Activated naive CD4-positive, alpha-beta T cell treated with anti-CD3 and anti-CD28 coated beads, Interleukin-2, amount 10 ng/mL, durations not matched to agents 7 days and 5 days (primary cell): ENCODE measurements at regions not wholly inside any gene's neighbourhood (a gene's known extent, or its start where the extent isn't known, plus 50 kb on each side); places are given as distances from the start of the nearest gene placed in this dataset.

Experiments
- CTCF ChIA-PET: fragments of 350-600 bp; sonication (Branson Sonifier 250); formaldehyde crosslinking; loops from one replicate; lab custom pipeline; 2021; ENCODE audit warnings: antibody characterized with exemption; lab: Charles Lee
- DNase-seq: peaks from one replicate; pipeline ENCODE4 v3.0.0-alpha.2; 2020
- H3K27ac Mint-ChIP-seq: one replicate; pipeline ENCODE4 v1.8.0; 2021; ENCODE audit warnings: mild to moderate bottlenecking, moderate library complexity, mixed read lengths
- H3K27me3 Mint-ChIP-seq: one replicate; pipeline ENCODE4 v1.8.0; 2021; ENCODE audit warnings: mild to moderate bottlenecking, mixed read lengths
- H3K36me3 Mint-ChIP-seq: one replicate; pipeline ENCODE4 v1.8.0; 2021; ENCODE audit warnings: mixed read lengths
- H3K4me1 Mint-ChIP-seq: one replicate; pipeline ENCODE4 v1.8.0; 2021; ENCODE audit warnings: mixed read lengths
- H3K4me3 Mint-ChIP-seq: one replicate; pipeline ENCODE4 v1.8.0; 2021; ENCODE audit warnings: mild to moderate bottlenecking, moderate library complexity, mixed read lengths
- H3K9me3 Mint-ChIP-seq: one replicate; pipeline ENCODE4 v1.8.0; 2021; ENCODE audit warnings: mixed read lengths

DNA sequence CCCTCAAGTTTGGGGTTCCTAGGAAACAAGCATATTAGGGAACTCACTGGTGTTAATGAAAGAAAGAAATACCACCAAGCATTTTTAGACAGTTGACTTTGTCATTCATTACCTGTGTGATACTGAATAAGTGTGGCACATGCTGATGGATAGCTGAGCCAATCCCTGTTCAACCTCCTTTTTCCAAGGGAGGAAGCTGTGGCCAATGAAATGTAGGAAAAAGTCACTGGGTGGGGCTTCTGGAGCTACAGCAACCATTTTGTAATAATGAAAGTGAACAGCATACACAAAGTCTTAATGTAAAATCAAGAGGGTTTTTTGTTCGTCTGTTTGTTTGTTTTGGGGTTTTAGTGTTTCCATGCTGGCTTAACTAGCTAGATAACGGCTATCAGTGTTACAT, 254.3 kb upstream of the SALL1 start:
- no peaks in the 10 kb centered on the region for H3K4me1 Mint-ChIP-seq
- H3K27ac Mint-ChIP-seq, result no peak overlapping the region
- no peaks in the 10 kb centered on the region for H3K27me3 Mint-ChIP-seq
- no peak overlapping the region for H3K4me3 Mint-ChIP-seq
- no peaks in the 10 kb centered on the region for H3K36me3 Mint-ChIP-seq
- peaks cover 2% of the 10 kb centered on the region for H3K9me3 Mint-ChIP-seq
- CTCF ChIA-PET, result no interaction called here
- DNase-seq, result no peak

DNA sequence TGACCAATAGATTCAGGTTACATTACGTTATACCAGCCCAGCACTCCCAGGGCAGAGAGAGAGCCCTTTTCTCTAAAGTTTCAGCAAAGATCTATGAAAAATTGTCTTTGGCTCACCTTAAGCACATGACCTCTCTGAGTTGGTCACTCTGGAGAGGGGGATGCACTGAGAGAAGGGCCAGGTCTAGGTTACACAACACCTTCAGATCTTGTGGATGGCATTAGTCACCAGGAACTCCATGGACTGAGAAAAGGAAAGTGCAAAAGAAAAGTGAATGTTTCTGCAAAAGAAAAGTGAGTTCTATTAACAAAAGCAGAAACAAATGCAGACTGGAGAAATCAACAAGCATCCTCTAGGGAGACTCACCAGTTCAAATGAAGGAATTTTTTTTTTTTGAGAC, 253.3 kb upstream of the SALL1 start:
- no peaks in the 10 kb centered on the region for H3K27me3 Mint-ChIP-seq
- CTCF ChIA-PET, result no interaction called here

DNA sequence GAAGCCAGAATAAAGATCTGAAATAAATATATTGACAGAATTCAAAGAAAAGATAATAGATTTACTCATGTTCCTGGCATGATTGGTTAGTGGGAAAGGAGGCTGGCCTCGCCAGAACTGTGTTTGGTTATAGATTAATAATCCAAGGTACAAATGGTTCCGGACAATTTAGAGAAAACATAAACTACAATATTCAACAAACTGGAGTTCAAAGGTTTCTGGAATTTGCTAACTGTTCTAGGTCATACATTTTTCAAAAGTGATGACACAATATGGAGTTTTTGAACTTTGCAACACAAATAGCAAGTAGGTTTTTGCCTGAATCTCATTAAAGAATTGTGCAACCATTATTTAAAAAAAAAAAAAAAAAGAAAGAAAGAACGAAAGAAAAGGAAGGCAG, 251.7 kb upstream of the SALL1 start:
- DNase-seq, result no peak
- no peaks in the 10 kb centered on the region for H3K36me3 Mint-ChIP-seq
- no peaks in the 10 kb centered on the region for H3K4me1 Mint-ChIP-seq
- H3K27ac Mint-ChIP-seq, result no peak overlapping the region
- no peaks in the 10 kb centered on the region for H3K27me3 Mint-ChIP-seq
- H3K9me3 Mint-ChIP-seq, result peaks cover 2% of the 10 kb centered on the region
- CTCF ChIA-PET, result no interaction called here
- no peak overlapping the region for H3K4me3 Mint-ChIP-seq

More for the DNA sequence above, 253.3 kb upstream of the SALL1 start:
- H3K27ac Mint-ChIP-seq, result no peak overlapping the region
- DNase-seq, result no peak
- no peaks in the 10 kb centered on the region for H3K36me3 Mint-ChIP-seq
- H3K9me3 Mint-ChIP-seq, result peaks cover 2% of the 10 kb centered on the region
- H3K4me3 Mint-ChIP-seq, result no peak overlapping the region
- H3K4me1 Mint-ChIP-seq, result no peaks in the 10 kb centered on the region

DNA sequence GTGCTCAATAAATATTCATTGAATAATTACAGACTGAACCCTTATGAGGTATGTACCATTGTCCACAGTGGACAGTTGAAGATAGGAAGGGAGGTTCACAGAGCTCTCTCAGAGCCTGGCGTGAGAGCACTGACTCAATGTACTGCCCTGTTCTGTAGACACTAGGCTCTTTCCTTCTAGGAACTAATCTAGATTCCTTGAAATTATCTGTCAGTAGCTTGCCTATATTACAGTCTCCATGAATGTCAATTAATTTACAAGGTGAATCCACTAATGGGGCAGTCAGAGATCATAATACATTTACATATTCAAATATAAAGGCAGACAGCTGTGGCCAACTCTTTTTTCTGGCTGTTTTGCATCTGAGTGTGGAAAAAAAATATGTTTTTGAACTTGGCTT, 251.2 kb upstream of the SALL1 start:
- Mint-ChIP-seq H3K27ac (no peak overlapping the region), H3K27me3 (no peaks in the 10 kb centered on the region), H3K9me3 (peaks cover 2% of the 10 kb centered on the region), H3K4me3 (no peak overlapping the region), H3K4me1 (no peaks in the 10 kb centered on the region), H3K36me3 (no peaks in the 10 kb centered on the region)
- CTCF ChIA-PET, result no interaction called here
- no peak for DNase-seq

DNA sequence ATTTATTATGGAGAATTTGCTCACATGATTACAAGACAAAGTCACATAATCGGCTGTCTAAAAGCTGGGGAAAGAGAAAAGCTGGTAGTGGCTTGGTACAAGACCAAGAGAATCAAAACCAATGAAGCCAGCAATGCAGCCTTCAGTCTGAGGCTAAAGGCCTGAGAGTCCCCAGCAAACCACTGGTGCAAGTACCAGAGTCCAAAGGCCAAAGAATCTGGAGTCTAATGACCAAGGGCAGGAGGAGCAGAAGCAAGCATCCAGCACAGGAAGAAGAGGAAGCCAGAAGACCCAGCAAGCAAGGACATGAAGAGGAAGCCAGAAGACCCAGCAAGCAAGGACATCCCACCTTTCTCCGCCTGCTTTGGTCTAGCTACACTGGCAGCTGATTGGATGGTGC, 250.6 kb upstream of the SALL1 start:
- CTCF ChIA-PET, result no interaction called here
- Mint-ChIP-seq H3K36me3 (no peaks in the 10 kb centered on the region), H3K9me3 (peaks cover 3% of the 10 kb centered on the region), H3K27me3 (no peaks in the 10 kb centered on the region), H3K4me3 (no peak overlapping the region), H3K27ac (no peak overlapping the region), H3K4me1 (no peaks in the 10 kb centered on the region)
- no peak for DNase-seq

DNA sequence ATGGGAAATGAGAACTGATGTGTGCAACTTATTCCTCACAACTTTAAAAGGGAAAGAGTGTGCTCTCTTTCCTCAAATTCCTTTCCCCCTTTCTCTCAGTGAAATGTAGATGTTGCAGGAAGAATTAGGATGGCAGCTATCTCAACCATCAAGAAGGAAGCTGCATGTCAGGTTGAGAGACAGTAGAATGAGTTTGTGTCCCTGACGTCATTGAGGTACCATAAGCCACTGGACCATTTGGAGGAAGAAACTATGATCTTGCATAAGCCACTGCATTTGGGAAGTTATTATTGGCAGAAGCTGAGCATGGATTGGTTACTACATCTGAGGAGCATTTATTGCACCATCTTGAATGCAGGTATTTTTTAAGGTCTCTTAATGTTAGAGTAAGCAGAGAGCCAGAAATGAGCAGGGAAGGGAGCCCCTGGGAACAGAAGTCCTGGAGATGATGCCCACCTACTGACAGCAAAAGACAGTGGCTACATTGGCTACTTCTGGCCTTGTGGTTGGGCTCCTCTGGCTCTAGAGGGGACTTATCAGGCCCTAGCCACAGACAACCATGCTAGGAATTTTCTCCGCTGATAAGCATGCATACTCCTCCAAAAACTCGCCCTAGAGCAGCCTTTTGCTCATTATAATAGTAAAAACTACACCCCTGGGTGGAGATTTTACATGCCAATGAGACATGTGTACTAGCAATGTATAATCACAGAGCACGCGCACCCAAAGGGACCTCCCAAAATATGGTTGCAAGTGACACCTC, 249.0 kb upstream of the SALL1 start:
- H3K4me3 Mint-ChIP-seq, result no peak overlapping the region
- no peaks in the 10 kb centered on the region for H3K4me1 Mint-ChIP-seq
- no peak for DNase-seq
- H3K27ac Mint-ChIP-seq, result no peak overlapping the region
- no peaks in the 10 kb centered on the region for H3K27me3 Mint-ChIP-seq
- no peaks in the 10 kb centered on the region for H3K36me3 Mint-ChIP-seq
- CTCF ChIA-PET, result no interaction called here
- H3K9me3 Mint-ChIP-seq, result peaks cover 3% of the 10 kb centered on the region

DNA sequence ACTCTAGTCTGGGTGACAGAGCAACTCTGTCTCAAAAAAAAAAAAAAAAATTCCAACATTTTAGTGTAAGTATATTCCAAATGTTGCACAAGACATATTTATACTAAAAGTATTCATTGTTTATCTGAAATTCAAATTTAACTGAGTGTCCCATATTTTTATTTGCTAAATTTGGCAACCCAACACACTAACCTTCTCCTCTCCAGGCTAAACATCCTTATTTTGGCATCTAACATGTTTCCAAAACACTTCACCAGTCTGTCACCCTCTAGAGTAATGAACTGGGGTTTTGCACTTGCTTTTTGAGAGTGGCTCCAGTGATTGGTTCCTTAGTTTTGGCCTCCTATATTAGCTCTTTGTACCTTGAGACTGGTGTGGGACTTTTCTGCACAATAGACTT, 243.4 kb upstream of the SALL1 start:
- Mint-ChIP-seq H3K4me3 (no peak overlapping the region), H3K36me3 (no peaks in the 10 kb centered on the region), H3K9me3 (peaks cover 4% of the 10 kb centered on the region), H3K27me3 (no peaks in the 10 kb centered on the region), H3K27ac (no peak overlapping the region), H3K4me1 (no peaks in the 10 kb centered on the region)
- CTCF ChIA-PET, result no interaction called here
- no peak for DNase-seq

DNA sequence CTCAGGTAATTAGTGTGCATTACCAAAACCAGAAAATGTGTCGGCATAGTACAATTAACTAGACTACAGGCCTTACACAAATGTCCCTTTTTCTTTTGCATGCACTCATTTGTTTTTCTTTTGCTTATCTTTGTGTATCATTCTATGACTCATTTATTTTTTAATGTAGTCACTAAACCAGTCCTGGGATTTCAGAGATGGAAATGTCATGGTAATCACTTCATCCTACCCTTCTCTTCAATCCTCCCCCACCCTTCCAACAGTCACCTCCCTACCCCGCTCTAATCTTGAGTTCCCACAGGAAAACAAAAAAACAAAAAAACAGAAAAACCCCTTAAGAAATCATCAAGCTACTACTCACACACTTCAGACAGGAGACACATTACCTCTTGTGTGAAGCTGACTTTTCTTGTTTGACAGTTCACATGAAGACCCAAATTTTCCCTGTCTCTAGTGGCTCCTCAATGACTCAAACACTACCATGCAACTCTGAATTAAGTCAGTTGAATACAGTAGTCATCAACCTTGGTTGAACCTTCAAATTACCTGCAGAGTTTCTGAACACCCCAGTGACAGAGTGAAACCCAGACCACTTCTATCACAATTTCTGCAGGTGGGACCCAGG, 242.4 kb upstream of the SALL1 start:
- no peak overlapping the region for H3K27ac Mint-ChIP-seq
- CTCF ChIA-PET, result no interaction called here
- H3K36me3 Mint-ChIP-seq, result no peaks in the 10 kb centered on the region
- no peaks in the 10 kb centered on the region for H3K4me1 Mint-ChIP-seq
- H3K9me3 Mint-ChIP-seq, result peaks cover 4% of the 10 kb centered on the region
- no peaks in the 10 kb centered on the region for H3K27me3 Mint-ChIP-seq
- H3K4me3 Mint-ChIP-seq, result no peak overlapping the region
- DNase-seq, result no peak

DNA sequence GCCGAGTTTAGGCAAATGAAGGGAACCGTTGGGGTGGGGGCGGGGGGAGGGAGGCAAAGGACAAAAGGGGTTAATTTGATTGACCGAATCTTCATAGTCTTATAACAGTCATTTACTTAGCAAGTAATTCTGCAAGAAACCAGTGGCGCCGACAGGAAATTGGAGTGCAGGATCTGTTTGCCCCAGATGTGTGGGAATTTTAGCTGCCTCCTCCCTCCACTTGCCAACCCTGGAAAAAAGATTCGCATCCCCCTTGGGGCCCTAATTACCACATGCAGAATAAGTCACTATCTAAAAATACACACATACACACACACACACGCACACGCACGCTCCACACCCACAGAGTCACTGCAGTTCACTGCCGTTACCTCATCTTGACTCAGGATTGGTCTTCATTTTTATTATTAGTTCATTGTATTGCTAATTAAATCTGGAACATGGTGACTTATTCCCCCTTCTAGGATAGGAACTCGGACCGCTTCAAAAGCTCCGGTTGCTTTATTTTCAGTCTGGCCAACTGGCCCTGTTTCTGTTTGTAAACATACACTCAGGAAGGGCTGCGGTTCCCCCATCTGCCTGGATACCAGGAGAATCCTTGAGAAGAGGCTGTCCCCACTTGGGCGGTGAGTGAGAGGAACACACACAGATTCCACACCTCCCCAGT, 241.6 kb upstream of the SALL1 start:
- DNase-seq, result no peak
- H3K4me3 Mint-ChIP-seq, result no peak overlapping the region
- H3K27me3 Mint-ChIP-seq, result no peaks in the 10 kb centered on the region
- peaks cover 4% of the 10 kb centered on the region for H3K9me3 Mint-ChIP-seq
- CTCF ChIA-PET, result no interaction called here
- H3K27ac Mint-ChIP-seq, result no peak overlapping the region
- H3K36me3 Mint-ChIP-seq, result no peaks in the 10 kb centered on the region
- no peaks in the 10 kb centered on the region for H3K4me1 Mint-ChIP-seq

DNA sequence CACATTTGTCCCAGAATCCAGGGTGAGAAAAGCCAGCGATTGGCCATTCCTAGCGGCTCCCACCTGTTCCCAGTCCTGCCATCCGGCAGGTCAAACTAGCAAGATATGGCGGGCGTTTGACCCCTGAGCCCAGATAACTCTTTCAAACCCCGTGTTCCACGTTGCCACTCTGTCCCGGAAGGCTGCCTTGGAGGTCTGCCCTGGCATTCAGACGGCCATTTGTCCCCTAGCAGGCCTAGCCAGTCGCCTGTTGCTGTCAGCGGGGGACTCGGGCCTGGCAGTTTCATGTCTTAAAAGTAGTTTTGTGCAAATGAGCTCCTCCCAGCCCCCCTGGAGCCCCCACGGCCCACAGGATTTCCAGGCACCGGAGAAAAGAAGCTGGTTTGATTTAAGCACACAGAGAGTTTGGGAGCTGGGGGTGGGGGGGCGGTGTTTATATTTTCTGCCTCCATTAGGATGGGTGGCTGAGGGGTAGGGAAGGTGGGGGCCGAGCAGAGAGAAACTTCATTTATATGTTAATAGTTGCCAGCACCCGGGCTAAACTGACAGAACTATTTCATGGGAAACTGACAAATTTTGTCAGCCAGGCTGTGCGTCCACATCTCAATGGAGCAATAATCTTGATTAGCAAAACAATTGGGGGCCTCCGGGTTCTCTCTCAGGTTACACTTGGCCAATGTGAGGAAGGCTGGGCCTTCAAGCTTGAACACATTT, 240.9 kb upstream of the SALL1 start:
- no peaks in the 10 kb centered on the region for H3K36me3 Mint-ChIP-seq
- peaks cover 3% of the 10 kb centered on the region for H3K9me3 Mint-ChIP-seq
- H3K27me3 Mint-ChIP-seq, result no peaks in the 10 kb centered on the region
- H3K4me3 Mint-ChIP-seq, result no peak overlapping the region
- DNase-seq, result no peak
- no peak overlapping the region for H3K27ac Mint-ChIP-seq
- H3K4me1 Mint-ChIP-seq, result no peaks in the 10 kb centered on the region
- CTCF ChIA-PET, result no interaction called here

DNA sequence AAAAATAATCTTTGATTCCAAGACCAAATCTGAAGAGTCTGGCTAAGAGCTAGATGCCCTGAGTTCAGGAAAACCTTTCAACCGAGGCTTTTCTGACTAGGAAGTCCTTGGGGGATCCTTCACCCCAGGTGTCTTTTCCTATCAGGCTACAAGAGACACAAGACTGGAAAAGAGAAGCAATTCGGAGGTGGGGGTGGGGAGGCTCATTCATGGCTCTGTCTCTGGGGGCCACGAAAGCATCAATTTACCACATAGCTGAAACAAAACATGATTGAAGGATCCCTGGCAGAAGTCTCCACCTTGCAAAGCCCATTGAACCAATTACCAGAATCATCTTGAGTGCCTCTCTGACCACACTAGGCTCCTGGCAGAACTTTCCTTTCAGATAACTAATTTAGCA, 239.8 kb upstream of the SALL1 start:
- Mint-ChIP-seq H3K4me3 (no peak overlapping the region), H3K27me3 (no peaks in the 10 kb centered on the region), H3K4me1 (no peaks in the 10 kb centered on the region), H3K9me3 (peaks cover 5% of the 10 kb centered on the region), H3K27ac (no peak overlapping the region), H3K36me3 (no peaks in the 10 kb centered on the region)
- CTCF ChIA-PET, result no interaction called here
- no peak for DNase-seq

DNA sequence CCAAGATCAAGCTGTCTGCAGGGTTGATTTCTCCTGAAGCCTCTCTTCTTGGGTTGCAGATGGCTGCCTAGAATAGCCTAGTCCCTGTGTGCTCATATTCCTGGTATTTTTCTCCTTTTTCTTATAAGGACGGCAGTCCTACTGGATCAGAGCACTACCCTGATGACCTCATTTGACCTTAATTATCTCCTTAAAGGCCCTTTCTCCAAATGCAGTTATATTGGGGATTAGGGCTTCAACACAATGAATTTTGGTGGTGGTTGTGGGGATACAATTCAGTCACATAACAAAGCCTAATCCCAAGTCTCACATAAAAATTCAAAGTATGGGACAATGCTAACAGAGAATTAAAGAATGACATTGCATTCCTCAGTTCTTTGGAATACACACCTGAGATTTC, 238.8 kb upstream of the SALL1 start:
- no peak for DNase-seq
- H3K4me1 Mint-ChIP-seq, result no peaks in the 10 kb centered on the region
- H3K27me3 Mint-ChIP-seq, result no peaks in the 10 kb centered on the region
- H3K27ac Mint-ChIP-seq, result no peak overlapping the region
- H3K9me3 Mint-ChIP-seq, result peaks cover 5% of the 10 kb centered on the region
- no peaks in the 10 kb centered on the region for H3K36me3 Mint-ChIP-seq
- H3K4me3 Mint-ChIP-seq, result no peak overlapping the region
- CTCF ChIA-PET, result no interaction called here

DNA sequence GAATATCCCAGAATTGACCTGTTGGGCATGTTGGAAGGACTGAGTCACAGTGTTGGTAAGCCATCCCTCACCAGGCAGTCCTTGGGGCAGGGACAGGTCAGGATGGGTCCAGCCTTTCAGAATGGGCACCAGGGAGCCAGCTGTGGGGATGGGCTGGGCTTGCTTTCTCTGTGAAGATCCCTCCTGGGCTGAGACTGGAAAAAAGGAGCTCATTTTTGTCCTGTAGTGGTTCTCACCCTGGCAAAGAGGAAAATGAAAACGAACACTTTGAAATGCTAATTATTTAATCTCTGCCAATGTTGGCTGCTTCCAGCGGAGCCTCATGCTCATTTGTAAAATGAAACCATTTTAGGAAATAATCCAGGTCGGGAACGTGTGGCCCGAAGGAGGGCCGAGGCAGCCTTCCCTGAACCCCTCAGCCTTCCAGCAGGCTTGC, 237.5 kb upstream of the SALL1 start:
- H3K9me3 Mint-ChIP-seq, result peaks cover 5% of the 10 kb centered on the region
- no peaks in the 10 kb centered on the region for H3K36me3 Mint-ChIP-seq
- CTCF ChIA-PET, result no interaction called here
- no peak overlapping the region for H3K4me3 Mint-ChIP-seq
- DNase-seq, result no peak
- no peaks in the 10 kb centered on the region for H3K27me3 Mint-ChIP-seq
- no peaks in the 10 kb centered on the region for H3K4me1 Mint-ChIP-seq
- no peak overlapping the region for H3K27ac Mint-ChIP-seq

DNA sequence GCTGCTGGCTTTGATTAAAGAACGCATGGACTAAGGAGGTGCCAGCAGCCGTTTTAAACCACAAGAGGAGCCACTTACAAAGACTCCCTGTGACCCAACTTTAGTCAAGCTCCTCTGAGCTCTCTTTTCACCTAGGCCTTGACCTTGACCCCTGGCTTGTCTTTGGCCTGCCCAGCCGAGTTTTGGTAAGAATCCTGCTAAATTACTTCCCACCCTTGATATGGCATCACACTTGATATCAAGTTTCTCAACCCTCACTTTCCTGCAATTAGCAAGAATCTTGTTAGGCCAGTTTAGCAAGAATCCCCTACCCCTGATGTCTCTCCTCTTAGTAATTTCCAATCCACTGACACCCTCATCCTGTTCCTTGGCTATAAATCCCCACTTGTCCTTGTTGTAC, 232.8 kb upstream of the SALL1 start:
- Mint-ChIP-seq H3K4me1 (no peaks in the 10 kb centered on the region), H3K27ac (no peak overlapping the region), H3K4me3 (no peak overlapping the region), H3K27me3 (no peaks in the 10 kb centered on the region), H3K9me3 (peaks cover 6% of the 10 kb centered on the region), H3K36me3 (no peaks in the 10 kb centered on the region)
- CTCF ChIA-PET, result no interaction called here
- no peak for DNase-seq
